Loucy (cell line): ENCODE measurements at regions not wholly inside any gene's neighbourhood (a gene's known extent, or its start where the extent isn't known, plus 50 kb on each side); places are given as distances from the start of the nearest gene placed in this dataset.

Source experiments
- CTCF ChIP-seq: fragments of 200-600 bp; sonication (generic); conservative IDR thresholded peaks from 2 replicates; pipeline ENCODE4 v1.5.1; 2014; ENCODE audit warnings: mild to moderate bottlenecking, antibody characterized with exemption, low read length
- EZH2phosphoT487 ChIP-seq: fragments of 200-600 bp; IDR thresholded peaks from 2 replicates; pipeline ENCODE4 v1.6.1; 2018; ENCODE audit warnings: antibody characterized with exemption, mild to moderate bottlenecking, moderate library complexity, borderline replicate concordance

- no peak for TF ChIP-seq CTCF
- TF ChIP-seq EZH2phosphoT487: no peak
These were observed 247.3 kb downstream of the NUP35 start for GRCh38 chr2:183371545-183371944.
